Central memory CD8-positive, alpha-beta T cell (primary cell): ENCODE measurements at regions not wholly inside any gene's neighbourhood (a gene's known extent, or its start where the extent isn't known, plus 50 kb on each side); places are given as distances from the start of the nearest gene placed in this dataset.

Source experiments
- ATAC-seq: fragments of 150-1000 bp; cut with Tn5 transposase; replicated peaks from 2 replicates; pipeline ENCODE4 v1.10.0; 2022; ENCODE audit warnings: mild to moderate bottlenecking, moderate FRiP score, moderate number of reproducible peaks; ENCODE audit not compliant: poor library complexity, severe bottlenecking; ENCODE audit errors: extremely low read depth
- DNase-seq, 2 donors: peaks; one replicate each; pipeline ENCODE4 v3.0.0; 2021; ENCODE audit warnings: low spot score in 2 of 2
- H3K27ac Mint-ChIP-seq: one replicate; pipeline ENCODE4 v1.8.0; 2022; ENCODE audit warnings: low read depth, mild to moderate bottlenecking, moderate library complexity, mixed read lengths
- H3K27me3 Mint-ChIP-seq: one replicate; pipeline ENCODE4 v1.8.0; 2022; ENCODE audit warnings: mixed read lengths
- H3K36me3 Mint-ChIP-seq: one replicate; pipeline ENCODE4 v1.8.0; 2022; ENCODE audit warnings: mild to moderate bottlenecking, moderate library complexity, mixed read lengths; ENCODE audit not compliant: insufficient read depth
- H3K4me1 Mint-ChIP-seq: one replicate; pipeline ENCODE4 v1.8.0; 2022; ENCODE audit warnings: mixed read lengths
- H3K4me3 Mint-ChIP-seq: one replicate; pipeline ENCODE4 v1.8.0; 2022; ENCODE audit warnings: mild to moderate bottlenecking, moderate library complexity, mixed read lengths
- H3K9me3 Mint-ChIP-seq: one replicate; pipeline ENCODE4 v1.8.0; 2022; ENCODE audit warnings: mixed read lengths

DNA sequence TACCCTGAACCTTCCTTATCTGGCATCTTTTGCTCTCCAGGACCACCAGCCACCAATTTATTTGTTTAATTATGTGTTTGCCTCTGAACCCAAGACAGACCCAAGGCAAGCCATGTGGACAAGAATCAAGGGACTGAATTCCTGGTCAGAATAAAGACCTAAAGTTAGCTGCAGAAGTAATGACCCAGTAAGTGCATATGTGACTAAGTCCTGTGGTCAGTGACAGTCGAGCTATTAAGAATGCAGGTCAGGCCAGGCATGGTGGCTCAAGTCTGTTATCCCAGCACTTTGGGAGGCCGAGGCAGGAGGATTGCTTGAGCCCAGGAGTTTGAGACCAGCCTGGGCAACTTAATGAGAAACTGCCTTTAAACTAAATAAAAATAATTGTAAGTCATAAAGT, 139.4 kb downstream of the CCDC71L start:
- H3K9me3 Mint-ChIP-seq: no peaks in the 10 kb centered on the region
- H3K36me3 Mint-ChIP-seq: peaks cover 1% of the 10 kb centered on the region
- DNase-seq: no peak

GRCh38 chr7:106520962-106521514, 139.9 kb downstream of the CCDC71L start:
- Mint-ChIP-seq H3K4me3 (no peak overlapping the region), H3K27ac (no peak overlapping the region), H3K9me3 (no peaks in the 10 kb centered on the region), H3K36me3 (peaks cover 1% of the 10 kb centered on the region), H3K27me3 (peaks cover 54% of the 10 kb centered on the region), H3K4me1 (no peaks in the 10 kb centered on the region)
- ATAC-seq (no peak), DNase-seq (no peak)

More for the DNA sequence above, 139.4 kb downstream of the CCDC71L start:
- H3K27ac Mint-ChIP-seq: no peak overlapping the region
- ATAC-seq: no peak
- no peak overlapping the region for H3K4me3 Mint-ChIP-seq
- no peaks in the 10 kb centered on the region for H3K4me1 Mint-ChIP-seq
- H3K27me3 Mint-ChIP-seq: peaks cover 49% of the 10 kb centered on the region

GRCh38 chr7:106518967-106519366, 142.0 kb downstream of the CCDC71L start:
- no peaks in the 10 kb centered on the region for H3K4me1 Mint-ChIP-seq
- H3K27ac Mint-ChIP-seq: no peak overlapping the region
- H3K36me3 Mint-ChIP-seq: peaks cover 1% of the 10 kb centered on the region
- H3K9me3 Mint-ChIP-seq: no peaks in the 10 kb centered on the region
- H3K4me3 Mint-ChIP-seq: no peak overlapping the region
- peaks cover 54% of the 10 kb centered on the region for H3K27me3 Mint-ChIP-seq
- no peak for DNase-seq
- no peak for ATAC-seq

GRCh38 chr7:106518239-106518638, 142.7 kb downstream of the CCDC71L start:
- Mint-ChIP-seq H3K27me3 (peaks cover 48% of the 10 kb centered on the region), H3K36me3 (no peaks in the 10 kb centered on the region), H3K9me3 (no peaks in the 10 kb centered on the region), H3K4me1 (no peaks in the 10 kb centered on the region), H3K27ac (no peak overlapping the region), H3K4me3 (no peak overlapping the region)
- ATAC-seq (no peak), DNase-seq (no peak)

DNA sequence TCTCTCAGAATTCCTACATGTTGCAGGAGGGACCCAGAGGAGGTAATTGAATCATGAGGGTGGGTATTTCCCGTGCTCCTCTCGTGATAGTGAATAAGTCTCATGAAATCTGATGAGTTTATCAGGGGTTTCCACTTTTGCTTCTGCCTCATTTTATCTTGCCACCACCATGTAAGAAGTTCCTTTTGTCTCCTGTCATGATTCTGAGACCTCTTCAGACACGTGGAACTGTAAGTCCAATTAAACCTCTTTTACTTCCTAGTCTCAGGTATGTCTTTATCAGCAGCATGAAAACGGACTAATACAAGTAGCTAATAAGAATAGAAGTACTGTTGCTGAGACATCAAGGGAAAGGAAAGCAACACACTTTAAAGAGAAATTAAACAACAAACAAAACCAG, 143.4 kb downstream of the CCDC71L start:
- Mint-ChIP-seq H3K4me1 (no peaks in the 10 kb centered on the region), H3K27me3 (peaks cover 48% of the 10 kb centered on the region), H3K4me3 (no peak overlapping the region), H3K27ac (no peak overlapping the region), H3K36me3 (no peaks in the 10 kb centered on the region), H3K9me3 (no peaks in the 10 kb centered on the region)
- no peak for DNase-seq
- no peak for ATAC-seq

DNA sequence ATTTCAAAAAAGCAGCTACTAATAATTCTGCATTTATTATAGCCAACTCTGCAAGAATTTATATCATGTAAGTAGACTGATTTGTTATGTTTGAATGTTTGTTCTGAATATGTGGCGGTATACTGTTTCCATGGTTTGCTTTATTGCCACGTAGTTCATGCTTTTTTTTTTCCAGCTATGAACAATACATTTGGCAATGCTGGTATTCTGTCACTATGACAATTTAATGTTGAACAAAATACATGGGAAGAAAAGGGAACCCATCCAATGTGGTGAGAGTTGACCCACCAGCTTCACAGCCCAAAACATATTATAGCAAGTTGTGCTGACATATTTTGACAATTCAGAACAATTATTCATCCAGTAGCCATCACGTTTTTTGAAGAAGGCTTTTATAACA, 145.6 kb downstream of the CCDC71L start:
- H3K27ac Mint-ChIP-seq: no peak overlapping the region
- no peak overlapping the region for H3K4me3 Mint-ChIP-seq
- H3K27me3 Mint-ChIP-seq: peaks cover 51% of the 10 kb centered on the region
- DNase-seq (no peak), ATAC-seq (no peak)
- no peaks in the 10 kb centered on the region for H3K4me1 Mint-ChIP-seq
- H3K9me3 Mint-ChIP-seq: no peaks in the 10 kb centered on the region
- no peaks in the 10 kb centered on the region for H3K36me3 Mint-ChIP-seq

- no peak overlapping the region for H3K4me3 Mint-ChIP-seq
- peaks cover 55% of the 10 kb centered on the region for H3K27me3 Mint-ChIP-seq
- no peaks in the 10 kb centered on the region for H3K4me1 Mint-ChIP-seq
- ATAC-seq: no peak
- no peaks in the 10 kb centered on the region for H3K36me3 Mint-ChIP-seq
- no peak overlapping the region for H3K27ac Mint-ChIP-seq
- no peaks in the 10 kb centered on the region for H3K9me3 Mint-ChIP-seq
- no peak for DNase-seq
Observed at GRCh38 chr7:106514881-106515280, 146.1 kb downstream of the CCDC71L start.

- H3K4me3 Mint-ChIP-seq: no peak overlapping the region
- ATAC-seq (no peak), DNase-seq (no peak)
- H3K36me3 Mint-ChIP-seq: no peaks in the 10 kb centered on the region
- H3K9me3 Mint-ChIP-seq: no peaks in the 10 kb centered on the region
- H3K4me1 Mint-ChIP-seq: no peaks in the 10 kb centered on the region
- H3K27ac Mint-ChIP-seq: no peak overlapping the region
- H3K27me3 Mint-ChIP-seq: peaks cover 45% of the 10 kb centered on the region
Observed at GRCh38 chr7:106512217-106512616, 148.7 kb downstream of the CCDC71L start.

GRCh38 chr7:106504645-106505044, 156.3 kb downstream of the CCDC71L start:
- H3K9me3 Mint-ChIP-seq: no peaks in the 10 kb centered on the region
- no peak overlapping the region for H3K27ac Mint-ChIP-seq
- ATAC-seq (no peak), DNase-seq (no peak)
- H3K27me3 Mint-ChIP-seq: peaks cover 13% of the 10 kb centered on the region
- no peaks in the 10 kb centered on the region for H3K36me3 Mint-ChIP-seq
- no peaks in the 10 kb centered on the region for H3K4me1 Mint-ChIP-seq
- no peak overlapping the region for H3K4me3 Mint-ChIP-seq

- Mint-ChIP-seq H3K27me3 (peaks cover 9% of the 10 kb centered on the region), H3K4me1 (no peaks in the 10 kb centered on the region), H3K36me3 (no peaks in the 10 kb centered on the region), H3K9me3 (no peaks in the 10 kb centered on the region), H3K4me3 (no peak overlapping the region), H3K27ac (no peak overlapping the region)
- no peak for DNase-seq
- no peak for ATAC-seq
Observed at GRCh38 chr7:106504207-106504606, 156.8 kb downstream of the CCDC71L start.

GRCh38 chr7:106503626-106504025, 157.3 kb downstream of the CCDC71L start:
- H3K9me3 Mint-ChIP-seq: no peaks in the 10 kb centered on the region
- no peaks in the 10 kb centered on the region for H3K4me1 Mint-ChIP-seq
- no peak overlapping the region for H3K4me3 Mint-ChIP-seq
- ATAC-seq (no peak), DNase-seq (no peak)
- no peaks in the 10 kb centered on the region for H3K36me3 Mint-ChIP-seq
- H3K27me3 Mint-ChIP-seq: peaks cover 7% of the 10 kb centered on the region
- no peak overlapping the region for H3K27ac Mint-ChIP-seq

DNA sequence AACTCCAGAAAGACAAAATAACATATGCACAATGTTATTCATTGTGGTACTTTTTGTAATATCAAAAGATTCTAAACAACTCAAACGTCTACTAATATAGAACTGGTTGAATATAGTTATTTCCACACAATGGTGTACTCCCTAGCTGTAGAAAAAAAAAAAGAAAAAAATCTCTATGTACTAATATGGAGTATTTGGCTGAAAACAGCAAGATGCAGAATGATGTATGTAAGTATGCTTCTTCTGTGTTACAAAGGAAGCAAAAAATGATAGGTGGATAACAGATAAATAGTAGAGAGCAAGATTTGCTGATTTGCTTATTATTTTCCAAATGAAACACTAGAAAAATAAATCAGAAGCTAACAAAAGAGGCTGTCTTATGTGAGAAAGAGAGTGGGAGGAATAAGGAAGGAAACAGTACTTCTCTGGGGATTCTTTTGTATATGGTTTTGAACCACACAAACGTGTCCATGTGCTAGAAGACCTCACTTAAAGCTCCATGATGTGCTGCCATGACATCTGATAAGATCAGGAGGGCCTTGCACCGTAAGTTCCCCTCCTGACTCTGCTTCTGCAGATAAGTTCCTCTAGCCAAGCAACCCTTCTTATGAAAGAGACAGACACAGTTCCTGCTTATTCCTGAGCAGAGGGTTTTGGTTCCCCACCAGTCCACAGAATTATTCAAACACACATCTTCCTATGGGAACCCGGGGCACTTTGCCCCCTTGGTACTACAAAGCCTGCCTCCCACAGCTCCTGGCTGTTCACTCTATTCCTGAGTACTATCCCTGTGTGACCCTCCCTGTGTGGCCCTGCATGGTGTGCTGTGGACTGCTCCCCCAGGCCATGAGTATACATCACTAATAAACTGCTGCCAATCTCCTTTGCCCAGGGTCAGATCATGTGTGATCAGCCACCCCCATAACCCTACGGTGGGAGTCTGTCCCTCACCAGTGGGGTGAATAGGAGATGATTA, 159.1 kb downstream of the CCDC71L start:
- Mint-ChIP-seq H3K4me1 (no peaks in the 10 kb centered on the region), H3K9me3 (no peaks in the 10 kb centered on the region), H3K4me3 (no peak overlapping the region), H3K36me3 (no peaks in the 10 kb centered on the region), H3K27me3 (peaks cover 12% of the 10 kb centered on the region), H3K27ac (no peak overlapping the region)
- DNase-seq: no peak
- ATAC-seq: no peak

DNA sequence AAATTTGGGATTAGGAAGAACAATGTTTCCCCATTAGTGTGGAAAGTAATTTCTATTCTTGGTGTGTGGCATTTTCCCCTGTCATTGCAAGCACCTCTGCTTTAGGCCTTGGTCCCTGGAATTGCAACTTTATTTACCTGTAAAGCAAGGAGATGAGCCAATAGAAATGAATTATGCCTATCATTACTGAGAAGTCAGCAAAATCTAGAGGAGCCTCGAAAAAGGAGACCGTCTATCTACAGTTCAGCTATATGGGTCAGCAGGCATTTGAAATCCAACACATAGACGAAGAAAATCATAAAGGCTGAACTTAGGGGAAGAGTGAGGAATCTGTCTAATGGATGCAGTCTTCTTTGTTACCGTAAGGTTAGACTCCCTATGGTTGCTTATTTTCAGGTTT, 161.1 kb downstream of the CCDC71L start:
- ATAC-seq: no peak
- no peak overlapping the region for H3K4me3 Mint-ChIP-seq

More for the DNA sequence above, 161.1 kb downstream of the CCDC71L start:
- H3K36me3 Mint-ChIP-seq: no peaks in the 10 kb centered on the region
- H3K9me3 Mint-ChIP-seq: peaks cover 5% of the 10 kb centered on the region
- peaks cover 32% of the 10 kb centered on the region for H3K27me3 Mint-ChIP-seq
- DNase-seq: no peak
- H3K4me1 Mint-ChIP-seq: no peaks in the 10 kb centered on the region
- no peak overlapping the region for H3K27ac Mint-ChIP-seq
